ENCODE measurements at regions not wholly inside any gene's neighbourhood (a gene's known extent, or its start where the extent isn't known, plus 50 kb on each side); places are given as distances from the start of the nearest gene placed in this dataset.
"Not testable (repeated sequence)": the region's sequence is repeated elsewhere in the genome, so short reads cannot be mapped to it uniquely, and the experiment has no call there.

DNA sequence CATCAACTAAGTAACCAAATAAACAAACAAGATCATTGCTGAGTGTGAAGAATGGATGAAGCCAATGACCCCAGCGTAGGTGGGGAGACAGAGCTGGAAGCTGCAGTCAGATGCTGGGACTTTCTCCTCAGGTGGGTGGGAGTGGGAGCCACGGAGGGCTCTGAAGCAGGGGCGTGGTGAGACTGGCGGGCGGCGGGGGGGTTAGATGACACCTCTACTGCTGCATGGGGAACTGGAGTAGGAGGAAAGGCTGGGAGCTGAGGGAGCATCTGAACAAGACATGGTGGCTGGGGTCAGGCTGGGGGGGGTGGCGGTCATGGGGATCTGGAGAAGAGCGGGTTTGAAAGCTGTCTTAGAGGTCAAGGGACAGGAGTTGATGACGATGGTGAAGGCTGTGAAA is 193.8 kb downstream of the C9orf50 start:
- Histone ChIP-seq H3K4me2 (ENCODE audit: unreplicated experiment) (no peak overlapping the region), H3K27ac (no peak overlapping the region), H3K9me3 (ENCODE audit: low read depth) (no peaks in the 10 kb centered on the region), H4K20me1 (ENCODE audit: insufficient read depth) (no peaks in the 10 kb centered on the region), H3K27me3 (replicated peaks; ENCODE audit: insufficient read depth) (no peaks in the 10 kb centered on the region), H2AFZ (no peak overlapping the region), H3K9ac (no peak overlapping the region), H3K9me2 (ENCODE audit: insufficient read depth) (no peaks in the 10 kb centered on the region), H3K4me3 (no peak overlapping the region), H3F3A (ENCODE audit: insufficient read depth) (no peaks in the 10 kb centered on the region), H3K79me2 (ENCODE audit: insufficient read depth) (no peaks in the 10 kb centered on the region), H3K36me3 (ENCODE audit: low read depth) (no peaks in the 10 kb centered on the region), H3K4me1 (ENCODE audit: insufficient read depth) (no peaks in the 10 kb centered on the region)
- no peak for DNase-seq
- 64 to 72% methylated on average over 9 of the region's 9 CpGs for WGBS, 2 experiments (ENCODE audit: low coverage in 1 of 2, low lambda C conversion rate in 2 of 2, missing lambda C conversion rate in 2 of 2)
- TF ChIP-seq EZH2 (IDR thresholded peaks at IDR 0.05; ENCODE audit: insufficient read depth, poor library complexity, severe bottlenecking), result no peak
- no peak for TF ChIP-seq EZH2phosphoT487 (IDR thresholded peaks at IDR 0.05; ENCODE audit: insufficient read depth, low read depth)
- in situ Hi-C loops (cut with MboI), result no loop called here

DNA sequence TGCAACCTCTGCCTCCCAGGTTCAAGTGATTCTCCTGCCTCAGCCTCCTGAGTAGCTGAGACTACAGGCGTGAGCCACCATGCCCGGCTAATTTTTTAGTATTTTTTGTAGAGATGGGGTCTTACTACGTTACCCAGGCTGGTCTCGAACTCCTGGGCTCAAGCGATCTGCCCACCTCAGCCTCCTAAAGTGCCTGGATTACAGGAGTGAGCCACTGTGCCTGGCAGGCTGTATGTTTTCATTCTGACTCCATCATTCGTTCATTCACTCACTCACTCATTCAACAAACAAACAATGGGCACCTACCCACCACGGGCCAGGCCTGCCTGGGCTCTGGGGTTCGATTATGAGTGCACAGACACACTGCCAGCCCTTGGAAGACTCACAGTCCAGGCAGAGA is 197.1 kb downstream of the C9orf50 start:
- DNase-seq; H3K27ac ChIP-seq; H3F3A ChIP-seq (ENCODE audit: insufficient read depth); in situ Hi-C loops (cut with MboI); H3K9ac ChIP-seq; H3K4me1 ChIP-seq (ENCODE audit: insufficient read depth); H3K9me2 ChIP-seq (ENCODE audit: insufficient read depth); H3K9me3 ChIP-seq (ENCODE audit: low read depth); H3K4me3 ChIP-seq; H3K27me3 ChIP-seq (replicated peaks; ENCODE audit: insufficient read depth); H3K4me2 ChIP-seq (ENCODE audit: unreplicated experiment); H3K79me2 ChIP-seq (ENCODE audit: insufficient read depth); H4K20me1 ChIP-seq (ENCODE audit: insufficient read depth); H2AFZ ChIP-seq; H3K36me3 ChIP-seq (ENCODE audit: low read depth): not testable (repeated sequence)
- 90 to 94% methylated on average over 8 of the region's 8 CpGs for WGBS, 2 experiments (ENCODE audit: low coverage in 1 of 2, low lambda C conversion rate in 2 of 2, missing lambda C conversion rate in 2 of 2)

DNA sequence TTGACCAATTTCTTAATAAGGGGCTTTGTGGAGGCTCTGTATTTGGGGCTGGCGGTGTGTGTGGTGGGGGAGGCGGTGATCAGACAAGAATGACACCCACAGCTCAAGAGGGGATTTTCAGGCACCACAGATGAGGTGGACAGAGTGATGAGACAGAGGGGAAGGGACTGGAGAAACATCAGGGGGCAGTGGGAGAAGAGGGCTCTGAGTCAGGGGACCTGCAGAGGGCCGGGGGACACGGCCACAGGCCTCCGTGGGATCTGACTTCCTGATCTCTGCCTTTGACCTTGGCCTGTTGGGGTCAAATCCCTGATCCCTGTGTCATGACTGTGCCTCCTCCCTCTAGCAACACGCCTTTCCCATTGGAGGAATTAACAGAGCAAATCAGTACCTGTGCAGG is 197.7 kb downstream of the C9orf50 start:
- H3K4me1 ChIP-seq (ENCODE audit: insufficient read depth), result no peaks in the 10 kb centered on the region
- no peaks in the 10 kb centered on the region for H3F3A ChIP-seq (ENCODE audit: insufficient read depth)
- H3K36me3 ChIP-seq (ENCODE audit: low read depth), result no peaks in the 10 kb centered on the region
- H3K27ac ChIP-seq, result no peak overlapping the region
- H3K27me3 ChIP-seq (replicated peaks; ENCODE audit: insufficient read depth), result no peaks in the 10 kb centered on the region
- no peak overlapping the region for H3K4me2 ChIP-seq (ENCODE audit: unreplicated experiment)
- no peak for DNase-seq
- TF ChIP-seq EZH2phosphoT487 (IDR thresholded peaks at IDR 0.05; ENCODE audit: insufficient read depth, low read depth) (no peak), EZH2 (IDR thresholded peaks at IDR 0.05; ENCODE audit: insufficient read depth, poor library complexity, severe bottlenecking) (no peak)
- no peaks in the 10 kb centered on the region for H3K79me2 ChIP-seq (ENCODE audit: insufficient read depth)
- no peaks in the 10 kb centered on the region for H3K9me3 ChIP-seq (ENCODE audit: low read depth)
- in situ Hi-C loops (cut with MboI), result no loop called here
- H3K9me2 ChIP-seq (ENCODE audit: insufficient read depth), result no peaks in the 10 kb centered on the region
- no peak overlapping the region for H3K4me3 ChIP-seq
- 86 to 92% methylated on average over 5 to 6 of the region's 6 CpGs for WGBS, 2 experiments (ENCODE audit: low coverage in 1 of 2, low lambda C conversion rate in 2 of 2, missing lambda C conversion rate in 2 of 2)
- H4K20me1 ChIP-seq (ENCODE audit: insufficient read depth), result no peaks in the 10 kb centered on the region
- no peak overlapping the region for H3K9ac ChIP-seq
- H2AFZ ChIP-seq, result no peak overlapping the region

DNA sequence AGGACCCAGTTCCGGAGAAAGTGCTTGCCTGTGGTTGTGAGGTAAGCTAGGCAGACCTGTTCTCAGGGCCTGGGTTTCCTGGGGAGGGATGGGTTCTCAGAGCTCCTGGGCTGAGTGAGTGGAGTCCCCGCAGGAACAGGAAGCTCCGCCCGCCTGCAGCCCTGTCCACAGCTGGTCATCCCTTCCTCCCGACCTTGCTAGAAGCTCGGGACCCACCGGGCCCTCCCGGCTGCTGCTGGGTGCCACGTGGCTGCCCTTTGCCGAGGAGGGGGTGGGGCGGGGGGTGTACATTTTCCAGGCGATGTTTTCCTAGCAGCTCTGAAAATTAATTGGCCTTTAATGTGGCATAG is 198.1 kb downstream of the C9orf50 start:
- Histone ChIP-seq H3K4me3 (no peak overlapping the region), H3K9me2 (ENCODE audit: insufficient read depth) (no peaks in the 10 kb centered on the region), H3K36me3 (ENCODE audit: low read depth) (no peaks in the 10 kb centered on the region), H3F3A (ENCODE audit: insufficient read depth) (no peaks in the 10 kb centered on the region), H3K79me2 (ENCODE audit: insufficient read depth) (no peaks in the 10 kb centered on the region), H3K9ac (no peak overlapping the region), H3K27ac (no peak overlapping the region), H3K4me1 (ENCODE audit: insufficient read depth) (no peaks in the 10 kb centered on the region), H3K4me2 (ENCODE audit: unreplicated experiment) (no peak overlapping the region), H3K9me3 (ENCODE audit: low read depth) (no peaks in the 10 kb centered on the region), H3K27me3 (replicated peaks; ENCODE audit: insufficient read depth) (no peaks in the 10 kb centered on the region), H4K20me1 (ENCODE audit: insufficient read depth) (no peaks in the 10 kb centered on the region), H2AFZ (no peak overlapping the region)
- DNase-seq, result no peak
- WGBS, 2 experiments (ENCODE audit: low coverage in 1 of 2, low lambda C conversion rate in 2 of 2, missing lambda C conversion rate in 2 of 2), result 61 to 68% methylated on average over 11 of the region's 12 CpGs
- TF ChIP-seq EZH2phosphoT487 (IDR thresholded peaks at IDR 0.05; ENCODE audit: insufficient read depth, low read depth) (no peak), EZH2 (IDR thresholded peaks at IDR 0.05; ENCODE audit: insufficient read depth, poor library complexity, severe bottlenecking) (no peak)
- in situ Hi-C loops (cut with MboI), result no loop called here

DNA sequence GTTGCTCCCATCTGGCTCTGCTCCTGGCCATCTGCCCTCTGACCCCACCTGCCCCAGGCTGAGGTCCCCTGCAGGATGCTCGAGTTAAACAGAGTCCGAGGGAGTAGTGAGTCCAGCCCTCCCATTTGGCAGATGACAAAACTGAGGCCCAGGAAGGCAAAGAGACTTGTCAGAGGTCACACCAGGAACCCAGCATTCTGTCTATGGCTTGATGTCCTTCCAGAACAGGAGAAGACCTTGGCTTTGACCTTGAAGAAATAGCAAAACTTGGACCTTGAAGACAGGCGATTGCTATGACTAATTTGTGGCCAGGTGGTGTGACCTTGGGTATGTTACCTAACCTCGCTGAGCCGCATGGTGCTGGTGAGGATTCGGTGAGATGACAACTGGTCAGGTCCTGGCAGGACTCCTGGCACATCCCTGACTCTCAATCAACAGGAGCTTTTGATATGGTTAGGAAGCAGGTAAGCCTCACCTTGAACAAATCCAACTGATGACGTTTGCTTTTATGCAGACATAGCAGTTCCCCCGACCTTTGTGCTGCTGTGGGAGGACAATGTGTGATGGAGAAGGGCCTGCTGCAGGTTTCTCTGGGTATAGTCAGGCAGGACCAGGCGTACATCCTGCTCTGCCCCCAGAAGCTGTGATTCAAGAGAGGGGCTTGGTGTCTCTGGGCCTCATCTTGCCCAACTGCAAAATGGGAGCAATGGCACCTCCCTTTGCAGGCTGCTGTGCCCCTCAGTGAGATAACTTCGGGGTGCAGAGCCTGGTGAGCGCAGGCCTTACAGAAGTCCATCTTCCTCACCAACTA is 198.7 kb downstream of the C9orf50 start:
- Histone ChIP-seq H3K27me3 (replicated peaks; ENCODE audit: insufficient read depth) (no peaks in the 10 kb centered on the region), H3F3A (ENCODE audit: insufficient read depth) (no peaks in the 10 kb centered on the region), H3K79me2 (ENCODE audit: insufficient read depth) (no peaks in the 10 kb centered on the region), H3K9ac (no peak overlapping the region), H3K9me3 (ENCODE audit: low read depth) (no peaks in the 10 kb centered on the region), H3K4me3 (no peak overlapping the region), H3K4me2 (ENCODE audit: unreplicated experiment) (no peak overlapping the region), H3K36me3 (ENCODE audit: low read depth) (no peaks in the 10 kb centered on the region), H2AFZ (no peak overlapping the region), H3K9me2 (ENCODE audit: insufficient read depth) (no peaks in the 10 kb centered on the region), H3K27ac (no peak overlapping the region), H4K20me1 (ENCODE audit: insufficient read depth) (no peaks in the 10 kb centered on the region), H3K4me1 (ENCODE audit: insufficient read depth) (no peaks in the 10 kb centered on the region)
- 88 to 91% methylated on average over 11 of the region's 11 CpGs for WGBS, 2 experiments (ENCODE audit: low coverage in 1 of 2, low lambda C conversion rate in 2 of 2, missing lambda C conversion rate in 2 of 2)
- in situ Hi-C loops (cut with MboI), result no loop called here
- TF ChIP-seq EZH2 (IDR thresholded peaks at IDR 0.05; ENCODE audit: insufficient read depth, poor library complexity, severe bottlenecking), result no peak
- TF ChIP-seq EZH2phosphoT487 (IDR thresholded peaks at IDR 0.05; ENCODE audit: insufficient read depth, low read depth), result no peak
- no peak for DNase-seq

All from GM23248 (cell line).